ENCODE measurements at regions not wholly inside any gene's neighbourhood (a gene's known extent, or its start where the extent isn't known, plus 50 kb on each side); places are given as distances from the start of the nearest gene placed in this dataset.

DNA sequence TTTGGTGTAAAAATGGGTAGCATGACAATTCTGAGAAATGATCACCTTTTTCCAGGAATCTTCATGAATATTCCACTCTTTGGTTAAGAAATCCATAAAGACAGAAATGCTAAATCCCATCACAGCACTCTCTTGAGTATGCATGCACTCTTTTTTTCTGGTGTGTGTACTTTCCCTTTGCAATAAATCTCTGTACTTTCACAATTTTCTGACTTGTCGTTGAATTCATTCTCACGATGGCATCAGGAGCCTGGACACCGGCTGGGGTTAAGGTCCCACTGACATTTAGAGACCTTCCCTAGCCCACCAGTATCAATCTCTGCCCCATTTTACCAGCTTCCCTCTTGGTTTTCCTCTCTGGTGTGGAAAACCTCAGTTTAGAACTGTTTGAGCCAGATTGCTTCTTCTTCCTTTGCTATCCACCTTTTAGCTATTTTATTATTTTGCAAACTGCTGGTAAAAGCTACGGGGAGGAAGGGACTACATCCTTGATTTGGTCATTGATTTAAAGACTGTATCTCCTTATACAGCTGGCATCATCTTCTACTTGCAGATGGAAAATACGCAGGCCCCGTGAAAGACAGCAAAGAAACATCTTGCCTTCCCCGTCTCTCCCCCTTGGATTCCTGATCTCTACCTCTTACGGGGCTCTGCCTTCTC, 59.9 kb upstream of the ZFR start:
- Histone ChIP-seq H3K79me2 (ENCODE audit: insufficient read depth) (no peaks in the 10 kb centered on the region), H2AFZ (ENCODE audit: low read depth) (peak overlapping the region; percentile 60), H3K27ac (ENCODE audit: low read depth in 2 of 2, low read length in 1 of 2) (peak overlapping the region; percentile 87 to 93), H4K20me1 (ENCODE audit: insufficient read depth) (no peaks in the 10 kb centered on the region), H3K4me2 (peak overlapping the region; percentile 88), H3K4me1 (ENCODE audit: control insufficient read depth in 1 of 2, insufficient read depth in 2 of 2, low read depth in 1 of 2, low read length in 1 of 2) (peaks cover 30 to 32% of the 10 kb centered on the region in 2 experiments), H3K27me3 (ENCODE audit: insufficient read depth) (no peaks in the 10 kb centered on the region), H3F3A (replicated peaks; ENCODE audit: insufficient read depth) (peaks cover 47% of the 10 kb centered on the region), H3K4me3 (ENCODE audit: low read depth in 2 of 2, low read length in 1 of 2) (peak overlapping the region; percentile 18 to 45; a peak in 3 of 4 replicates), H3K9me2 (no peaks in the 10 kb centered on the region), H3K36me3 (replicated peaks in 1 of 2; ENCODE audit: control insufficient read depth in 1 of 2, insufficient read depth in 2 of 2, low read length in 1 of 2) (no peaks in the 10 kb centered on the region), H3K9ac (peak overlapping the region; percentile 21; the same call in 1 of the 2 replicates), H3K9me3 (no peaks in the 10 kb centered on the region)
- ChIA-PET CTCF (interaction anchor here (1.2 to 2.5 kb wide), 6 partner anchors 8 to 86 kb away, joined by 3 to 26 read pairs (median 6); no protein-coding TSS in a partner anchor), POLR2A (interaction anchor here (1.1 to 1.3 kb wide), 2 partner anchors 10 to 37 kb away, joined by 3 to 4 read pairs; no protein-coding TSS in a partner anchor)
- WGBS (ENCODE audit: low lambda C conversion rate): 49% methylated on average over 8 of the region's 8 CpGs
- DNase-seq: no peak
- no peak for TF ChIP-seq MEF2A (IDR thresholded peaks at IDR 0.05; ENCODE audit: borderline replicate concordance, low read depth)
- TF ChIP-seq FOXM1 (IDR thresholded peaks at IDR 0.05; ENCODE audit: low read depth): 0 out of 2 replicates have a peak, but pooled peaks have one; percentile 9

DNA sequence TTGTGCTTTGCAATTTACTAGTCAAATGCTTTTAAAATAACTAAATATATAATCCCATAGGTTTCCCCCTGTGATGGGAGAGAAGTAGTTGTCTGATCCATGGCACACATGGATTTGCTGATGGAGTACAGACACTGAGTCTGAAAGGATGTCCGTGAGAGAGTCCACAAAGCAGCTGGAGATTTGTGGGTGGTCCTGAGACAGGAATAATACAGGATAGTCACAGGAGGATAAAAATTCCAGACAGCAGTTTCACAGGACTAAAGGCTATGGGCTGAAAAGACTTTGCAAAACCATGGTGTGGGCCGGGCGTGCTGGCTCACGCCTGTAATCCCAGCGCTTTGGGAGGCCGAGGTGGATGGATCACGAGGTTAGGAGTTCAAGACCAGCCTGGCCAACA, 58.7 kb upstream of the ZFR start:
- no peaks in the 10 kb centered on the region for H3K27me3 ChIP-seq (ENCODE audit: insufficient read depth)
- H3K36me3 ChIP-seq (replicated peaks in 1 of 2; ENCODE audit: control insufficient read depth in 1 of 2, insufficient read depth in 2 of 2, low read length in 1 of 2): no peaks in the 10 kb centered on the region
- H3F3A ChIP-seq (replicated peaks; ENCODE audit: insufficient read depth): peaks cover 38% of the 10 kb centered on the region
- no peak overlapping the region for H3K4me3 ChIP-seq (ENCODE audit: low read depth in 2 of 2, low read length in 1 of 2)
- H3K9me3 ChIP-seq: no peaks in the 10 kb centered on the region
- H3K79me2 ChIP-seq (ENCODE audit: insufficient read depth): no peaks in the 10 kb centered on the region
- POLR2A ChIA-PET: no interaction called here
- H3K27ac ChIP-seq (ENCODE audit: low read depth in 2 of 2, low read length in 1 of 2): no peak overlapping the region
- CTCF ChIA-PET: interaction anchor here (0.9 to 2.3 kb wide), 3 partner anchors 12 to 87 kb away, joined by 4 to 6 read pairs (median 5); no protein-coding TSS in a partner anchor
- H3K4me2 ChIP-seq: no peak overlapping the region
- 93% methylated on average over 7 of the region's 7 CpGs for WGBS (ENCODE audit: low lambda C conversion rate)
- TF ChIP-seq, protein P1, sequence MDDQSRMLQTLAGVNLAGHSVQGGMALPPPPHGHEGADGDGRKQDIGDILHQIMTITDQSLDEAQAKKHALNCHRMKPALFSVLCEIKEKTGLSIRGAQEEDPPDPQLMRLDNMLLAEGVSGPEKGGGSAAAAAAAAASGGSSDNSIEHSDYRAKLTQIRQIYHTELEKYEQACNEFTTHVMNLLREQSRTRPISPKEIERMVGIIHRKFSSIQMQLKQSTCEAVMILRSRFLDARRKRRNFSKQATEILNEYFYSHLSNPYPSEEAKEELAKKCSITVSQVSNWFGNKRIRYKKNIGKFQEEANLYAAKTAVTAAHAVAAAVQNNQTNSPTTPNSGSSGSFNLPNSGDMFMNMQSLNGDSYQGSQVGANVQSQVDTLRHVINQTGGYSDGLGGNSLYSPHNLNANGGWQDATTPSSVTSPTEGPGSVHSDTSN (IDR thresholded peaks at IDR 0.05): no peak
- TF ChIP-seq, protein P2, sequence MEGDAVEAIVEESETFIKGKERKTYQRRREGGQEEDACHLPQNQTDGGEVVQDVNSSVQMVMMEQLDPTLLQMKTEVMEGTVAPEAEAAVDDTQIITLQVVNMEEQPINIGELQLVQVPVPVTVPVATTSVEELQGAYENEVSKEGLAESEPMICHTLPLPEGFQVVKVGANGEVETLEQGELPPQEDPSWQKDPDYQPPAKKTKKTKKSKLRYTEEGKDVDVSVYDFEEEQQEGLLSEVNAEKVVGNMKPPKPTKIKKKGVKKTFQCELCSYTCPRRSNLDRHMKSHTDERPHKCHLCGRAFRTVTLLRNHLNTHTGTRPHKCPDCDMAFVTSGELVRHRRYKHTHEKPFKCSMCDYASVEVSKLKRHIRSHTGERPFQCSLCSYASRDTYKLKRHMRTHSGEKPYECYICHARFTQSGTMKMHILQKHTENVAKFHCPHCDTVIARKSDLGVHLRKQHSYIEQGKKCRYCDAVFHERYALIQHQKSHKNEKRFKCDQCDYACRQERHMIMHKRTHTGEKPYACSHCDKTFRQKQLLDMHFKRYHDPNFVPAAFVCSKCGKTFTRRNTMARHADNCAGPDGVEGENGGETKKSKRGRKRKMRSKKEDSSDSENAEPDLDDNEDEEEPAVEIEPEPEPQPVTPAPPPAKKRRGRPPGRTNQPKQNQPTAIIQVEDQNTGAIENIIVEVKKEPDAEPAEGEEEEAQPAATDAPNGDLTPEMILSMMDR (IDR thresholded peaks at IDR 0.05): no peak
- TF ChIP-seq MEF2A (IDR thresholded peaks at IDR 0.05; ENCODE audit: borderline replicate concordance, low read depth) (no peak), FOSL2 (IDR thresholded peaks at IDR 0.05; ENCODE audit: borderline replicate concordance, low read depth) (no peak), JUND (IDR thresholded peaks at IDR 0.05) (no peak), TAF1 (IDR thresholded peaks at IDR 0.05; ENCODE audit: borderline replicate concordance, low read depth, low read length) (no peak), POLR2AphosphoS5 (IDR thresholded peaks at IDR 0.05; ENCODE audit: low read depth, low read length) (no peak), NFIC (IDR thresholded peaks at IDR 0.05; ENCODE audit: borderline replicate concordance) (no peak), NRF1 (IDR thresholded peaks at IDR 0.05; ENCODE audit: low read depth, low read length) (no peak)
- peaks cover 30 to 32% of the 10 kb centered on the region in 2 experiments for H3K4me1 ChIP-seq (ENCODE audit: control insufficient read depth in 1 of 2, insufficient read depth in 2 of 2, low read depth in 1 of 2, low read length in 1 of 2)
- no peak overlapping the region for H2AFZ ChIP-seq (ENCODE audit: low read depth)
- no peaks in the 10 kb centered on the region for H3K9me2 ChIP-seq
- H3K9ac ChIP-seq: no peak overlapping the region
- no peak for DNase-seq
- H4K20me1 ChIP-seq (ENCODE audit: insufficient read depth): no peaks in the 10 kb centered on the region
